GM19452 (cell line): ENCODE measurements at regions not wholly inside any gene's neighbourhood (a gene's known extent, or its start where the extent isn't known, plus 50 kb on each side); places are given as distances from the start of the nearest gene placed in this dataset.

Experiments used
- ATAC-seq: cut with Tn5 transposase; IDR thresholded peaks from one replicate; pipeline ENCODE4 v1.9.1; 2021; ENCODE audit not compliant: unreplicated experiment

DNA sequence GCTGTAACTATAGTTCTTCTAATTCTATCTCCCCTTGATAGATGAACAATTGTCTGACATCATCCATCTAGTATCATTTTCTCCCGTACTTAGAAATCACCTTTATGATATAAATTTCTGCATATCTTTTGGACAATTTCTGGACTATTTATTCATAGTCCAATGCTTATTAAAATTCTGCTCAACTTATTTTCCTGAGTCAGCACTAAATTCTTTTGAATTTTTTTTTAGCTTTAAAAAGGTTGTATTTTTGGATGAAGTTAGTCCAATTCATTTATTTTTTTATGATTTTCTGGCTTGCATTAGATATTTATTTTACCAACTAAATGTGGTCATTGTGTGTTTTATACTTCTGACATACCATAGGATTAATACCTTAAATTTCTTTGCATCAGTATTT is 538.5 kb upstream of the DCC start:
- no peak for ATAC-seq

DNA sequence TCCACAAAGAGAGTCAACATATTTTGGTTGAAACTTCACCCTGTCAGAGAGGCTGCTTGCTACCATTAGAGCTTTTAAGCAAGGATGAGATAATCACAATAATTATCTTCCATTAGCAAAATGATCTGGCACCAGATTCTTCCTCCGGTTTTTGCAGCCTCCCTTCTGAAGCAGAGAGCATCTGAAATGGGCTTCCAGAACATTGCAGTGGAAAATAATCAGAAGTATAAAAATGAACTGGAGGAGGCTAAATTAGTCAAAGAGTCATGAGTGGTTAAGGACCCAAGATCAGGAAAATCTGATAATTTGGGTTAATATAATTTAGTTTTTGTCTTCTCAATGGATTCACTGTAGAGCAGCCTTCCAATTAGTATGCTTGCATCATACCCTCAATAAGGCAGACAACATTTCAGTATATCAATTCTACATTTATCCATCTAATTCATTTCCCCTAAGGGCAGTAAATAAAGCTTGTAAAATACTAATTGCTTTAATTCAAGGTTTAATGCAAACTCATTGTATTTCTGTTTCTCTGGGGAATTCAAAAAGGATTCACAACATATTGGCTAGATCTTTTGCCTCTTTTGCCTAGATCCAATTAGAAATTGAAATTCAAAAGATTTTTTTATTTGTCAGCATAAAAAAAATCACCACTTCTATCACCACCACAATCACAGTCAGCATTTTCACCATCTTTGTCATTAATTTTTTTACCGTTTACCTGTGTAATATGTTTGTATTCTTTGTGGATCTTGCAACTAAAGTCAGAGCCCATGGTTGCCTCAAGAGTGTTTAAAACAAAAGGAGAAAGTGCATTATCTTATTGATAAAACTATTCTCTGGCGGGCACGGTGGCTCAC is 537.2 kb upstream of the DCC start:
- ATAC-seq: no peak

DNA sequence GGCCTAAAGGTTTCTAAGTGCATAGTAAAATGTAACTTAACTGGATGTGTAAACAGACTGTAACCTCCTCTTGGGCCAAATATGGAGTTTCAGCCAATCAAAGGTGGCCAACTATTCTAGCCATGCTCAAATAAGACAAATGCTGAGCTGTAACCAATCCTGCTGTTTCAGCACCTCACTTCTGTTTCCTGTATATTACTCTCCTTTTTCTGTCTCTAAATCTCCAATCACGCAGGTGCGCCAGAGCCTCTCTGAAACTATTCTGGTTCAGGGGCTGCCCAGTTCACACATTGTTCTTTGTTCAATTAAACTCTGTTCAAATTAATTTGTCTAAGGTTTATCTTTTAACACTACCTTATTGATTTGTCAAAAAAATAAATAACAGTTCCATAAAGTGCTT is 532.7 kb upstream of the DCC start:
- ATAC-seq: no peak

DNA sequence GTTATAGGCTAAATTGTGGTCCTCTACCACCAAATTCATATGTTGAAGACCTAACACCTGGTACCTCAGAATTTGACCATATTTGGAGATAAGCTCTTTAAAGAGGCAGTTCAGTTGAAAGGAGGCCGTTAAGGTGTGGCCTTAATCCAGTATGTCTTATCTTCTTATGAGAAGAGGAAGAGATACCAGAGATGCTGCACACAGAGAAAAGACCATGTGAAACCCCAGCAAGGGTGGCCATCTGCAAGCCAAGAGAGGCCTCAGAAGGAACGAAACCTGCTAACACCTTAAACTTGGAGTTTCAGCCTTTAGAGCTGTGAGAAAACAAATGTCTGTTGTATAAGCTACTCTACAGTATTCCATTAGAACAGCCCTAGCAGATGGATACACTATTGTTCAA is 528.1 kb upstream of the DCC start:
- ATAC-seq: no peak

DNA sequence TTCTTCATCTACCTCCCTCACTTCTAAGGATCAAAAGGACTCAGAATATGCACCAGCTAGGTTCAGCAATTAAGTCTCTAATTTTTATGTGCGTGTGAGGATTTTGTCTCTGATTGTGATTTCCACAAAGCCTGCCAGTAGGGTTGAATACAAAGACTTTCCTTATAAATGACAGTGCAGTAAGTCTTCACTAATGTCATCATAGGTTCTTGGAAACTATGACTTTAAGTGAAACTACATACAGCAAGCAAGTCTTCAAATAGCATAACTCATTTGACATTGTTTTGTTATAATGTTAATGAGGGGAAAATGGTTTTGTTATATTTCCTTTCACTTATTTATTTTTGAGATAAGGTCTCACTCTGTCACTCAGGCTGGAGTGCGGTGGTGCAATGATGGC is 526.3 kb upstream of the DCC start:
- no peak for ATAC-seq

DNA sequence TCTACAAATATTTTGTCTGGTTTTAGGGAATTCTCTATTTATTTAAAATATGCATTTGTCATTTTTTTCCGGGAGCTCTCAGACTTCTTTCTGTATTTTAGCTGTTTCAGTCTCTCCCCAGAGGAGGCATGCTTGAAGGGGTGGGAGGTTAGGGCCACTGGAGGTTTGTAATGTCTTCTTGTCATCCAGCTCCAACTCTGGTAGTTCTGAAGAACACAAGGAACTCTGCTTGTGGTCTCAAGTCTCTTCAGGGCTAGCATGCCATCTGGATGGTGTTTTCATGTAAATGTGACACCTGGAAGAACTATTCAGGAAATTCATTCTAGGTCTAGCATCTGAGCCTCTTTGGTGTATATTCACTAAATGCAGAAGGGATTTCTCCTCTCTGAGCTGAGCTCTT is 518.4 kb upstream of the DCC start:
- ATAC-seq: no peak

- no peak for ATAC-seq
These were observed 515.3 kb upstream of the DCC start for GRCh38 chr18:51824746-51825145.

DNA sequence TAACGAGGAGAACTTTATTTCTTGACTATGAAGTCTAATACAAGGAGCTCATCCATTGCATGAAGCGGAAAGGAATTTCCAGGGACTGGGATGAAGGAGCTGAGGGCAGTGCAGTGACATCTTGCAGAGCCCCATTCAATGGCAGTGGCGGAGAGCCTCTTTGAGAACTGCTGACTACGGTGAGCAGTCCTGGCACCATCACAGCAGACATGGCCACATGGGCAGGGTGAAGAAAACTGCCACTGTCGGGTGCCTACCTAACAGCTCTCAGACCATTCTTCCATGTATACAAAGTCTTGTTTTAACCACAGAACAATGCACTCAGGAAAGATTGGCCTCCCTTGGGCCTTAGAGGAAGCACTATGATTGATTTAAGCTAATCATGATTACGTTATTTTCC is 506.1 kb upstream of the DCC start:
- no peak for ATAC-seq

- ATAC-seq: no peak
These were observed 491.3 kb upstream of the DCC start for GRCh38 chr18:51848702-51849101.

- ATAC-seq: no peak
These were observed 487.3 kb upstream of the DCC start for GRCh38 chr18:51852681-51853080.

DNA sequence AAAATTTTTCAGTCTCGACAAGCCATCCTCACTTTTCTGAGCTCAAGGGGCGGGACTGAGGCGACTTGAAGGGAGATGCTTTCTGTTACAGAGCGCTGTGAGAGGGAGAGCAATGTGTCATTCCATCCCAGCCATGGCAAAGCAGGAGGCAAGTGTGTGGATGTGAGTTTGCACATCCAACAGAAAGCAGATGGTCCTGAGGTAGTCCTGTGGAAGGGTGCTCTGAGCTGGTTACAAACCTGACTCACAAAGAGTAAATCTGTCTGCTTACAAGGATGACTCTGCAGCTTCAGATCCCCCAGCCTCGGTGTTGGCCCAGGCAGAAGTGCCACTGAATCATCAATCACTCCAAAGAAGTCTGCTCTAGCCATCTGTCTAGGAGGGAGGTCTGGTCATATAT is 482.0 kb upstream of the DCC start:
- ATAC-seq: no peak

GRCh38 chr18:51861046-51861445 is 479.0 kb upstream of the DCC start:
- ATAC-seq: no peak

DNA sequence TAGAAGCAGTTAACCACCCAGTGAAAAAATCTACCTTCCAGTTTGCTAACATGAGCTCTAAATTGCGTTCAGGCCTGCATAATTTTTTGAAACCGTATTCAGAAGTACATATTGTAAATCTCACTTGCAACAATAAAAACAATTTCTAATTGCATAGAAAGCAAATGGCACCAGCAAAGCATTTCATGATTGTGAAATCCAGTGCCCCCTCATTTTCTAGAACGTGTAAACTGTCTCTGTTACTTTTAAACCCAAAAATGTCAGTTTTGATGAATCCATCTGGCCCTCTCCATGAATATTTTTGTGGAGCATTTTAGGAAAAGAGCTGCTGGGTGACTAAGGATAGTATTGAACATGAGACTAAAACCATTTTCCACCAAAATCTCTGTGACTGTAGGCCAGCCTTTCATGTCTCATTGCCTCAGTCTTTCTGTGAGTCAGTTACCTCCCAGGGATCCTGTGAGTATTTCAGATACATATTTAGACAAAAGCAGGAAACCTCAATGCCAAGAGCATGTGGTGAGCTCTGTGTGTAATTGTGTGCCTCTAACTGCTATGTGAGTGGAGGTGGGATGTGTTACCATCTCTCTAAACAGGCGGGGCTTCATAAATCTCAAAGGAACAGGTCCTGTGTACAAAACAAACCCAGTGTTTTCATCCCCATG is 477.8 kb upstream of the DCC start:
- no peak for ATAC-seq

GRCh38 chr18:51864219-51864965 is 475.6 kb upstream of the DCC start:
- no peak for ATAC-seq

- no peak for ATAC-seq
These were observed 474.5 kb upstream of the DCC start for GRCh38 chr18:51865538-51865937.

GRCh38 chr18:51867767-51868166 is 472.2 kb upstream of the DCC start:
- no peak for ATAC-seq

- ATAC-seq: no peak
These were observed 461.3 kb upstream of the DCC start for GRCh38 chr18:51878724-51879123.

DNA sequence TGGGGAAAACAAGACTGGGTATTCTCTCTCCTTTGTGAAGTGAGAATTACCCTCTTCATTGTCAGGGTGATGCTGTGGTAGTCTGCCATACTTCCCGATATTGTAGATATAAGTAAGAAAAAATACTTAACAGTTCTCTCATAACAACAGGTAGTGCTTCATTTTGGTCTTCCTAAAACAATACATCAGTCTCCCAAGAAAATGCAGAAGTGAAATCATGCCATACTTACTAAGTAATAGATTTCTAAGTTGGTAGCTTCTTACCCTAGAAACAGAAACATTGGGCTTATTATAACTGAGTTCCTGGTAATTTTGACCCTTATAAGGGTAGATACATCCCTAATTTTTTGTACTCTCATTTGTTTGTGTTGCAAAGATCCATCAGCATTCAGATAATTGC is 460.7 kb upstream of the DCC start:
- ATAC-seq: no peak

GRCh38 chr18:51881394-51881793 is 458.6 kb upstream of the DCC start:
- no peak for ATAC-seq

GRCh38 chr18:51884039-51884438 is 456.0 kb upstream of the DCC start:
- no peak for ATAC-seq

DNA sequence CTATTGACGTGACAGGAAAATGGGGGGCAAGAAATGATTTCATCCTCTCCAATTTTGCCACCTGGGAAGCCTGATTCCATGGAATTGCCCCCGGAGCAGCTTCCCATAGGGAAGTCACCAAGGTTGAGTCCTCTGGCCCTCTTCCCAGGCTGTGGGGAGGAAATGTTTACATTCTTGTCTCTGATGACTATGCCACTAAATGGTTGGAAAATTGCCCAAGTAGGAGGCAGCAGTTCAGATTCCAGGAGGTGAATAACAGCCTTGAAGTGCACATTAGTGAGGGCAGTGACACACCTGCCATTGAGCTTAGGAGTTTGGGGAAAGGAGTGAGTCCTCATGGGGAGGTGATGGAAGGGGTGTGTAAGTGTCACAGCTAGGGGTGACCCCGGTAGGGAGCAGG is 449.2 kb upstream of the DCC start:
- ATAC-seq: no peak

- ATAC-seq: no peak
These were observed 448.1 kb upstream of the DCC start for GRCh38 chr18:51891876-51892275.
